Activated T-cell treated with anti-CD3 and anti-CD28 coated beads, Interleukin-2, amount 50 U/mL, for 24 hours (primary cell): ENCODE measurements at regions not wholly inside any gene's neighbourhood (a gene's known extent, or its start where the extent isn't known, plus 50 kb on each side); places are given as distances from the start of the nearest gene placed in this dataset.
A peak's percentile ranks its signal among the peaks of the same experiment; 100 is the strongest.
"Not testable (repeated sequence)": the region's sequence is repeated elsewhere in the genome, so short reads cannot be mapped to it uniquely, and the experiment has no call there.

Experiments used
- DNase-seq: peaks from one replicate; pipeline ENCODE4 v3.0.0-alpha.2; 2020
- H3K27ac Mint-ChIP-seq: 2 replicates; pipeline ENCODE4 v1.8.0; 2020; ENCODE audit warnings: mild to moderate bottlenecking, mixed read lengths
- H3K27me3 Mint-ChIP-seq: 2 replicates; pipeline ENCODE4 v1.8.0; 2020; ENCODE audit warnings: mixed read lengths
- H3K36me3 Mint-ChIP-seq: 2 replicates; pipeline ENCODE4 v1.8.0; 2020; ENCODE audit warnings: low read depth, mixed read lengths
- H3K4me1 Mint-ChIP-seq: 2 replicates; pipeline ENCODE4 v1.8.0; 2020; ENCODE audit warnings: low read depth, mixed read lengths
- H3K4me3 Mint-ChIP-seq: 2 replicates; pipeline ENCODE4 v1.8.0; 2020; ENCODE audit warnings: mild to moderate bottlenecking, moderate library complexity, mixed read lengths
- H3K9me3 Mint-ChIP-seq: 2 replicates; pipeline ENCODE4 v1.8.0; 2020; ENCODE audit warnings: mixed read lengths

DNA sequence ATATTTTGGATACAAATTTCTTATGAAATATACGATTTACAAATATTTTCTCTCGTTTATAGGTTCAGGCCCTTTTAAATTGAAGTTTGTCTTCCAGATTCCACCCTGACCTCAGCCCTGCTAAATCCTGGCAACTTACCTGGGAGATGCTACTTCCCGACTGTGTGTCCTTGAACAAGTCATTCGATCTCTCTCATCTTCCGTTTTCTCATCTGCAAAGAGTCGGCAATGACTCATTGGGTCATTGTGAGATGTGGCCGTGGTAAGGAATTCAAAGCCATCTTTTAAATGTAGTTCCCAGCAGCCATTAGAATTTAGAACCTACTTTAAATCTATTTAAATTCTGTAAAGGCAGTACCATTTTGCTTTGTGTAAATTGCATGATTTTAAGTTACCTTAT lies 72.5 kb downstream of the LHX2 start:
- Mint-ChIP-seq H3K9me3 (peaks cover 15% of the 10 kb centered on the region), H3K27me3 (peaks cover 13% of the 10 kb centered on the region), H3K27ac (no peak overlapping the region), H3K4me1 (no peaks in the 10 kb centered on the region), H3K4me3 (no peak overlapping the region), H3K36me3 (no peaks in the 10 kb centered on the region)
- no peak for DNase-seq

DNA sequence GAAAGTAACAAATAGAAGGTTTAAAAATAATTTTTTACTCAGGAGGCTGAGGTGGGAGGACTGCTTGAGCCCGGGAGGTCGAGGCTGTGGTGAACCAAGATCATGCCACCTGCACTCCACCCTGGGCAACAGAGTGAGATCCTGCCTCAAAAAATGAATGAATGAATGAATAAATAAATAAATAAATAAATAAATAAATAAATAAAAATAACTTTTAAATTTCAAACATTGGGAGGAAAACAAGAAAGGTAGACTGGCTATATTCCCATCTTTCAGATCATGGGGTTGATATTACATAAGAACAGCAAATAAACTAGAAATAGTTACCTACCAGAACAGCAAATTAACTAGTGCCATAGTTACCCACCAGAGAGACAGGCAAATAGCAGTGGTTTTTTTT lies 75.7 kb downstream of the LHX2 start:
- DNase-seq = no peak
- peaks cover 15% of the 10 kb centered on the region for H3K9me3 Mint-ChIP-seq
- H3K36me3 Mint-ChIP-seq = no peaks in the 10 kb centered on the region
- peaks cover 23% of the 10 kb centered on the region for H3K27me3 Mint-ChIP-seq
- no peak overlapping the region for H3K4me3 Mint-ChIP-seq
- H3K4me1 Mint-ChIP-seq = no peaks in the 10 kb centered on the region
- H3K27ac Mint-ChIP-seq = no peak overlapping the region

DNA sequence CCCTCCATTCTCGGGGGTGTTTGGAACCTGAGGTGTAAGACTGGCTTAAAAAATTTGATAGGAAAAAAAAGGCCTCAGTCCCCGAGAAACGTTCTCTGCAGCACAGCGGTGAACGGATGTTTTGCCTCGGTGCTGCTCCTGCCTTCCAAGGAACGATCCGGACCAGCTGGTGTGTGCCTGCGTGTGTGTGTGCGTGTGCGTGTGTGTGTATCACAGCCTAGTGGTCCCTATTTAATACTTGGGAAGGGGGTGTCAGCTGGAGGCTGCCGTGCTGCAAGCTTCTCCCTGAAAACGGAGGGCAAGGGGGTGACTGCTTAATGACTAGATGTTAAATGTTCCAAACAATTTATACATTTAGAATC lies 76.9 kb downstream of the LHX2 start:
- H3K4me1 Mint-ChIP-seq = no peaks in the 10 kb centered on the region
- no peaks in the 10 kb centered on the region for H3K36me3 Mint-ChIP-seq
- H3K27me3 Mint-ChIP-seq = peaks cover 24% of the 10 kb centered on the region
- H3K27ac Mint-ChIP-seq = no peak overlapping the region
- no peak for DNase-seq
- peaks cover 15% of the 10 kb centered on the region for H3K9me3 Mint-ChIP-seq
- H3K4me3 Mint-ChIP-seq = no peak overlapping the region

DNA sequence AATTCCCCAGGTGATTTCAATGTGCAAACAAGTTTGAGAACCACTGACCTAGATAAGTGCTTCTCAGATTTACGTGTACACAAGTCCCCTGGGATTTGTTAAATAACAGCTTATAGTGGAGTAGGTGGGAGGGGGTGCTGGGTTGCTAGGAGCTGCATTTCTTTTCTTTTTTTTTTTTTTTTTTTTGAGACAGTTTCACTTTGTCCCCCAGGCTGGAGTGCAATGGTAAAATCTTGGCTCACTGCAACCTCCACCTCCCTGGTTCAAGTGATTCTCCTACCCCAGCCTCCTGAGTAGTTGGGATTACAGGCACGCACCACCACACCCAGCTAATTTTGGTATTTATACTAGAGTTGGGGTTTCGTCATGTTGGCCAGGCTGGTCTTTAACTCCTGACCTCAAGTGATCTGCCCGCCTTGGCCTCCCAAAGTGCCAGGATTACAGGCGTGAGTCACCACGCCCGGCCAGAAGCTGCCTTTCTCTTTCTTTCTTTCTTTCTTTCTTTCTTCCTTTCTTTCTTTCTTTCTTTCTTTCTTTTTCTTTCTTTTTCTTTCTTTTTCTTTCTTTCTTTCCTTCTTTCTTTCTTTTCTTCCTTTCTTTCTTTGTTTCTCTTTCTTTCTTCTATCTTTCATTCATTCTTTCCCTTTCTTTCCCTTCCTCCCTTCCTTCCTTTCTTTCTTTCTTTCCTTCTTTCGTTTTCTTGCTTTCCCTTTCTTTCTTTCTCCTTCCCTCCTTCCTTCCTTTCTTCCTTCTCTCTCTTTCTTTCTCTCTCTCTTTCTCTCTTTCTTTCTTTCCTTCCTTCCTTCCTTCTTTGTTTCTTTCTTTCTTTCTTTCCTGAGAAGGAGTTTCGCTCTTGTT lies 78.3 kb downstream of the LHX2 start:
- H3K4me1 Mint-ChIP-seq, DNase-seq, H3K4me3 Mint-ChIP-seq, H3K36me3 Mint-ChIP-seq, H3K27ac Mint-ChIP-seq: not testable (repeated sequence)
- Mint-ChIP-seq H3K9me3 (peaks cover 15% of the 10 kb centered on the region), H3K27me3 (peaks cover 21% of the 10 kb centered on the region)

DNA sequence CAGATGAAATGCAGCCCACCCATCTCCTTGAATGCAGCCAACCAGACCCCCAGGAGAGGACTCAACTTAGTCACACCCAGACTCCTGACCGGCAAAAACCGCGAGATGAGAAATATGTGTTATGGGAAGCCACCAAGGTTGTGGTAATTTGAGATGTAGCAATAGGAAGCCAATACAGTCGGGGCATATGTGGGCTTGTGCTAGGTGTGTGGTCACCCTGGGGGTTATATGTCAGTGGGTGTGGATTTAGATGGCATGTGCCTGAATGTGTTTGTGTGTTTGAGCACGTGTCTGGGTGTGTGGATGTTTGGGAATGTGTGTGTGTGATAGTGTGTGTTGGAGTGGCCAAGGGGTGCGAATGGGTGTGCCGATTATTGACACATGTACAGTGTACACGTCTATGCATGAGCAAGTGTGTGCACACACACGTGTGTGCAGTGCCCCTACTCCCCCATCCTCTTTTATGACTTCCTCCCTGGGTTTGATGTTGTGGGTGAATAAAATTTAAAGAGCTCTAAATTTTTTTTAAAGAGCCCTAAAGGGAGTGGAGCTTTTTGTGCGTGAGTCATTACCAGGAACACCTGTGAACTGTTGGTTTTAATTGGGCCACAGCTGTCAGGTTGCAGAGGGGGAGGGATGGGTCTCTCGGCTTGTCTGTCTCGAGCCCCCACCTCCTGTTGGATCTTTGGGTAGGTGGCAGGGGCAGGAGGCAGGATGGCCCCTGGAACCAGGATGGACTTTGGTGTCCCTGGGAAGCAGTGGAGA lies 86.8 kb downstream of the LHX2 start:
- Mint-ChIP-seq H3K4me3 (no peak overlapping the region), H3K27ac (no peak overlapping the region), H3K36me3 (no peaks in the 10 kb centered on the region), H3K4me1 (no peaks in the 10 kb centered on the region), H3K27me3 (peaks cover 41% of the 10 kb centered on the region), H3K9me3 (no peaks in the 10 kb centered on the region)
- DNase-seq = no peak

DNA sequence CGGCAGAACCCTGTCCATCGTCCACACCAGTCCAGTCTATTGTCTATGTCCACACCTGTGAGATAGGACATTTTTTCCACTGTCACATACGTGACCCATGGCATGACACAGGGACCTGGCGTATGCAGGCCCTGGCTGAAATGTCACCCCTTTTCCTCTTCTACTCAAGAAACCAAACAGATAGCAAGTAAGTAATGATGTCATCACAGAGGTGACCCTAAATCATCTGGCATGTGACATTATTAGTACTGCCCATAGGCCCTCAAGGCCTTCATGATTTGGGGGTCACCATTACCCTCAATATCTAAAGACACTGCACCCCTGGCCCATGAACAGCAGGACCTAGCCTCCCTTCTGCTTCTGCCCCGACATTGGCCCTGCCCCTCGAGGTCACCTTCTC lies 88.3 kb downstream of the LHX2 start:
- Mint-ChIP-seq H3K9me3 (no peaks in the 10 kb centered on the region), H3K27ac (no peak overlapping the region), H3K4me1 (no peaks in the 10 kb centered on the region), H3K36me3 (no peaks in the 10 kb centered on the region), H3K27me3 (peaks cover 44% of the 10 kb centered on the region), H3K4me3 (no peak overlapping the region)
- no peak for DNase-seq

DNA sequence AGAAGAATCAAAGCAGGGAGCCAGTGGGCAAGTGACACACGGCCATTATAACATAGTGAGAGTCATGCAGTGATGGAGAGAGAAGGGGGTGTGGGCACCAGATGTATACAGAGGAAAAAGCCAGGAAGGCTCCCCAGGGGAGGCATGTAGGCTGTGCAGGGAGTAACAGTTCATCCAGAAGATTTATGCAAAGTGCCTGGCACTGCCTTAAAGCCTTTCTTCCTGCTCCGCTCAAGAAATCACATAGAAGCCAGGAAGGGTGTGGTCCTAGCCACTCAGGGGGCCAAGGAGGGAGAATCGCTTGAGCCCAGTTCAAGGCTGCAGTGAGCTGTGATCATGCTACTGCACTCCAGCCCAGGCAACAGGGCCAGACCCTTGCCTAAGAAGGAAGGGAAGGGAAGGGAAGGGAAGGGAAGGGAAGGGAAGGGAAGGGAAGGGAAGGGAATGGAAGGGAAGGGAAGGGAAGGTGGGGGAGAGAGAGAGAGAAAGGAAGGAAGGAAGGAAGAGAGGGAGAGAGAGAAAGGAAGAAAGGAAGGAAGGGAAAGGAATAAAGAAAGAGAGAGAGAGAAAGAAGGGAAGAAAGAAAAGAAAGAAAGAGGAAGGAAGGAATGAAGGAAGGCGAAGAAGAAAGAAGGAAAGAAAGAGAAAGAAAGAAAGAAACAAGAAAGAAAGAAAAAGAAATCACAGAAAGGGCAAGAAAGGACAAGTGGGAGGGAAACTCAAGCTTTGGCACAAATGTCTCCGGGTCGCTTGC lies 89.8 kb downstream of the LHX2 start:
- no peak overlapping the region for H3K4me3 Mint-ChIP-seq
- H3K27me3 Mint-ChIP-seq = peaks cover 47% of the 10 kb centered on the region
- no peak overlapping the region for H3K27ac Mint-ChIP-seq
- H3K4me1 Mint-ChIP-seq = no peaks in the 10 kb centered on the region
- no peaks in the 10 kb centered on the region for H3K36me3 Mint-ChIP-seq
- H3K9me3 Mint-ChIP-seq = no peaks in the 10 kb centered on the region
- no peak for DNase-seq

DNA sequence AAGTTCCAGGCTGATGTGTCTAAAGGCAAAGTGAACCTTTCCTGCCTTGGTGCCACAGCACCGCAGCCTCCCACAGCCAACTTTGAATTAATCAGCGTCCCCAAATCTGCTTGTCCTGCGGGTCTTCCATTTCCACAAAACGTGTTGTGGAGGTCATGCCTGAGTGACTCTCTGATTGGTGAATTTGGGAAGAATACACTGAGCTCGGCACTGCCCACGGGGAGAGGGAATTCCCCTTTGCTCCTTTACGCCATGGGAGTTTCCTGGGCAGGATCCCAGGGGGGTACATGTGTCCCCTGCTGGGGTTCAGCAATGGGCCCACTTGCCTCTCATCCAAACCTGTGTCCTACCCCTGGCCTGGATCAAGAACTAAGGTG lies 90.4 kb downstream of the LHX2 start:
- Mint-ChIP-seq H3K27ac (no peak overlapping the region), H3K36me3 (no peaks in the 10 kb centered on the region), H3K27me3 (peaks cover 52% of the 10 kb centered on the region), H3K4me1 (no peaks in the 10 kb centered on the region), H3K9me3 (no peaks in the 10 kb centered on the region), H3K4me3 (no peak overlapping the region)
- no peak for DNase-seq

DNA sequence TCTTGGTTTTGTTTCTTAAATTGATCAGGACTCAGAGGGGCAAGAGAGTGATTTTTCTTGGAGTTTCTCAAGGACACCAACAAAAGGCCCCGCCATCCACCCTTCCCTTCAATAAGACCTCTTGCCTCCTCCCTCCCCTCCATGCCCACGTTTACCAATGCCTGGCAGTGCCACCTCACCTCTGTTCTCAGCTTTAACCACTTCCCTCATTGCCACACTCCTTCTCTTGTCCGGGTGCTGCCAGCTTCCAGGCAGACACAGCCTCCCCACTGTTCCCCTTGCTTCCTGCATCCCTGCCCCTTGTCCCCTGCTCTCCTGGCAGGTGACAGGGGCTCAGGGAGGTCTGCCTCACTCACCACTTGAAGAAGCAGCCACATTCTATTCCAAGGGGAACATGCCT lies 90.8 kb downstream of the LHX2 start:
- H3K27me3 Mint-ChIP-seq = peaks cover 52% of the 10 kb centered on the region
- DNase-seq = no peak
- no peak overlapping the region for H3K4me3 Mint-ChIP-seq
- H3K27ac Mint-ChIP-seq = no peak overlapping the region
- no peaks in the 10 kb centered on the region for H3K36me3 Mint-ChIP-seq
- no peaks in the 10 kb centered on the region for H3K9me3 Mint-ChIP-seq
- H3K4me1 Mint-ChIP-seq = no peaks in the 10 kb centered on the region

DNA sequence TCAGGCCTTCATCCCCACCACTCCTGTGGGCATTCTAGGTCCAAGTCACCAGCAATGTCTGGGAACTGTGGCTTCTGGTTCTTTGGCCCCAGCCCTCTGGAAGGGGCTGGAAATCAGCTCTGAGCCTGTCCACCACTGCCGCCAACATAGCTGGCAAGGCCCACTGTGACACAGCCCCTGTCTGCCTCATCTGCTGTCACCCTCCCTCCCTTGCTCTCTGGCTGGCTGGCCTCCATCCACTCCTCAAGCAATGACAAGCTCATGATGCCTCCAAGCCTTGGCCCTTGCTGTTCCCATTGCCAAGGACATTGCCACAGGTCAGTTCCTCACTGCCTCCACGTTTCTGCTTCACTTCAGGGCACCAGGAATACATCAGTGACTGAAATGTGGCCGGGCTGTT lies 93.7 kb downstream of the LHX2 start:
- Mint-ChIP-seq H3K4me1 (no peaks in the 10 kb centered on the region), H3K27ac (no peak overlapping the region), H3K9me3 (no peaks in the 10 kb centered on the region), H3K27me3 (peaks cover 44% of the 10 kb centered on the region), H3K36me3 (no peaks in the 10 kb centered on the region), H3K4me3 (no peak overlapping the region)
- no peak for DNase-seq

DNA sequence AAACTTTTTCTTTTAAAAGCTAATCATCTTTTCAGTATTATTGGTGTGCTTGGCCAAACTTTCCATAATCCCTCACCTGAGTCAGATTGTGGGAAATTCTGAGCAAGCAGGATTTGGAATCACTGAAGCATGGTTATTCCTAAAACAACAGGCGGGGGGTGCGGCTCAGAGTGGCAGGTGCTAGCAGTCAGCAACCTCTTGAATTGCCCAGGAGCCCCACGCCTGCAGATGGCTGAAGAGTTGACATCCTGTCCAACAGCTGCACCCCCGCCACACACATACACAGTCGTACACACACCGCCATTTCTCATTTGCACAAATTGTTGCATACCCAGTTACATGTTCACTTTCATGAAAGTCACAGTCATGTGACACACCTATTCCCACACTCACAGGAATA lies 96.6 kb downstream of the LHX2 start:
- no peak for DNase-seq
- Mint-ChIP-seq H3K36me3 (no peaks in the 10 kb centered on the region), H3K27me3 (peaks cover 35% of the 10 kb centered on the region), H3K4me3 (no peak overlapping the region), H3K27ac (no peak overlapping the region), H3K9me3 (no peaks in the 10 kb centered on the region), H3K4me1 (no peaks in the 10 kb centered on the region)

DNA sequence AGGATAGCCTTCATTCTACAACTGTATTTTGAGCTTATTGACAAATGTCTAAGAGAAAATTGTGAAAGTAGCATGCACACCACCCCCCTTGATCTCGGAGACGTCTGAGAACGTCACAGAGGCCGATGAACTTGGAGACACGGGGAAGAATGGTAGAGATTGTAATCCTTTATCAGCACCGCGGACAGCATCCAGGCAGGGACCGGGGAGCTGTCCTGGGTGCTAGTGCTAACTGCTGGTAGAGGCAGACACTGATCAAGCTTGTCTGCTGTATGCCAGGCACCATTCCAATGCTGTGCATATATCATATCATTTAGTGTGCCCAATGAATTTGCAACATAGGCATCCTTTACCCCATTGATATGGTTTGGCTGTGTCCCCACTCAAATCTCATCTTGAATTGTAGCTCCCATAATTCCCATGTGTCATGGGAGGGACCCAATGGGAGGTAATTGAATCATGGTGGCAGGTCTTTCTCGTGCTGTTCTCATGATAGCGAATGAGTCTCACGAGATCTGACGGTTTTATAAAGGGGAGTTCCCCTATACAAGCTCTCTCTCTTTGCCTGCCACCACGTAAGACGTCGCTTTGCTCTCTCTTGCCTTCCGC lies 98.8 kb downstream of the LHX2 start:
- H3K27me3 Mint-ChIP-seq = peaks cover 37% of the 10 kb centered on the region
- no peak overlapping the region for H3K27ac Mint-ChIP-seq
- no peaks in the 10 kb centered on the region for H3K4me1 Mint-ChIP-seq
- DNase-seq = peak; percentile 55
- H3K36me3 Mint-ChIP-seq = no peaks in the 10 kb centered on the region
- H3K4me3 Mint-ChIP-seq = no peak overlapping the region
- H3K9me3 Mint-ChIP-seq = no peaks in the 10 kb centered on the region

DNA sequence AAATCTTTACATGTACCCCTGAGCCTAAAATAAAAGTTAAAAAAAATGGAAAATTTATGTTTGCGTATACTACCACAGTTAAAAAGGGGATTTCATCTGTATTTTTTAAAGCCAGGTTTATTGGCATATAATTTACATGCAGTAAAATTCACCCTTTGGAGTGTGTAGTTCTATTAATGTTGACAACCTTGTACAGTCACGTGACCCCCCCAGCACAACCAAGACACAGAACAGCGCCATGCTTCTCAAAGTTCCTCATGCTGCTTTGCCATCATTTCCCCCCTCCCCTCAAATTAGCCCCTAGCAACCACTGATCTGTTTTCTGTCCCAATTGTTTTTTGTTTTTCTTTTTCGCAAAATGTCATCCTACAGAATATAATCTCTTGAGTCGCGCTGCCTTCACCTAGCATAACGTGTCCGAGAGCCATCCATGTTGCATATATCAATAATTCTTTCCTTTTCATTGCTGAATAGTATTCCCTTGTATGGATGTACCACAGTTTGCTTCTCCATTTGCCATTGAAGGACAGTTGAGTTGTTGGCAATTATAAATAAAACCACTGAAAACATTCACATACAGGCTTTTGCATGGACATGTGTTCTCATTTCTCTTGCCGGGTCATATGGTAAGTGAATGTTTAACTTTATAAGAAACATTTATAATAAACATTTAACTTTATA lies 105.3 kb downstream of the LHX2 start:
- Mint-ChIP-seq H3K27ac (no peak overlapping the region), H3K27me3 (peaks cover 34% of the 10 kb centered on the region), H3K4me3 (no peak overlapping the region), H3K36me3 (no peaks in the 10 kb centered on the region), H3K4me1 (no peaks in the 10 kb centered on the region), H3K9me3 (peaks cover 5% of the 10 kb centered on the region)
- DNase-seq = no peak

DNA sequence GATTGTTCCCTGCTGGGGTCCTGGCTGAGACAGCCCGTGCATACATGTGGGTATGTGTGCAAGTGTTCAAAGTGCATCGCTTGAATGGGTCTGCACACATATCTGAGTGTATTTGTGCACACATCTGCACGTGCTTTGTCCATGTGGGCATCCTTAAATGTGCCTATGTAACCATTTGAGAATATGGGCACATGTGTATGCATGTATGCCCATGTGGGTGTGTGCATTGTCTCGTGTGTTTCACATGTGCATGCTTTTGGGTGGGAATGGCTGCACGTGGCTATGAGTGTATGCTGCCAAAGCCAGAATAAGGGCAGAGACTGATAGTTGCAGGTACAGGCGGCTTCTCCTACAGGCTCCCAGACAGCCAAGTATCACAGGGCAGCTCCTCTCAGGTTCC lies 107.3 kb downstream of the LHX2 start:
- Mint-ChIP-seq H3K27me3 (peaks cover 30% of the 10 kb centered on the region), H3K4me1 (no peaks in the 10 kb centered on the region), H3K36me3 (no peaks in the 10 kb centered on the region), H3K9me3 (peaks cover 5% of the 10 kb centered on the region), H3K4me3 (no peak overlapping the region), H3K27ac (no peak overlapping the region)
- DNase-seq = no peak
